ENCODE measurements at regions not wholly inside any gene's neighbourhood (a gene's known extent, or its start where the extent isn't known, plus 50 kb on each side); places are given as distances from the start of the nearest gene placed in this dataset.

DNA sequence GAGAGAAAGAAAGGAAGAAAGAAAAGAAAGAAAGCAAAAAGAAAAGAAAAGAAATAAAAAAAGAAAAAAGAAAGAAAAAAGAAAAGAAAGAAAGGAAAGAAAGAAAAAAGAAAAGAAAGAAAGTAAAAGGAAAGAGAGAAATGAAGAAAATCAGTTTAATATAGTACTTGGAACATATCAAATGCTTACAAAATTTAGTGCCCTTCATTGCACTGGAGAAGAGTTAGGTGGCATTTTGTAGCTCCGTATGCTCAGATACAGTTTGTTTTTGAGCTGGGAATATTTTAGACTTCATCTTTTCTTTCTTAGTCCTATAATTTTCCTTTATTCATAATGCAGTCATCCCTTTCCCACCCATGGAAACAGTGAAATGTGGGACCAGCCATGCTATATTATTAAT lies 56.2 kb upstream of the APP start:
- TF ChIP-seq, protein P1, sequence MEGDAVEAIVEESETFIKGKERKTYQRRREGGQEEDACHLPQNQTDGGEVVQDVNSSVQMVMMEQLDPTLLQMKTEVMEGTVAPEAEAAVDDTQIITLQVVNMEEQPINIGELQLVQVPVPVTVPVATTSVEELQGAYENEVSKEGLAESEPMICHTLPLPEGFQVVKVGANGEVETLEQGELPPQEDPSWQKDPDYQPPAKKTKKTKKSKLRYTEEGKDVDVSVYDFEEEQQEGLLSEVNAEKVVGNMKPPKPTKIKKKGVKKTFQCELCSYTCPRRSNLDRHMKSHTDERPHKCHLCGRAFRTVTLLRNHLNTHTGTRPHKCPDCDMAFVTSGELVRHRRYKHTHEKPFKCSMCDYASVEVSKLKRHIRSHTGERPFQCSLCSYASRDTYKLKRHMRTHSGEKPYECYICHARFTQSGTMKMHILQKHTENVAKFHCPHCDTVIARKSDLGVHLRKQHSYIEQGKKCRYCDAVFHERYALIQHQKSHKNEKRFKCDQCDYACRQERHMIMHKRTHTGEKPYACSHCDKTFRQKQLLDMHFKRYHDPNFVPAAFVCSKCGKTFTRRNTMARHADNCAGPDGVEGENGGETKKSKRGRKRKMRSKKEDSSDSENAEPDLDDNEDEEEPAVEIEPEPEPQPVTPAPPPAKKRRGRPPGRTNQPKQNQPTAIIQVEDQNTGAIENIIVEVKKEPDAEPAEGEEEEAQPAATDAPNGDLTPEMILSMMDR (conservative IDR thresholded peaks at IDR 0.05; ENCODE audit: low read depth, low read length): no peak
- TF ChIP-seq EZH2 (IDR thresholded peaks at IDR 0.05; ENCODE audit: low read length, unreplicated experiment): no peak
